H1 (cell line): ENCODE measurements at regions not wholly inside any gene's neighbourhood (a gene's known extent, or its start where the extent isn't known, plus 50 kb on each side); places are given as distances from the start of the nearest gene placed in this dataset.

Source experiments
- CBX8 ChIP-seq: fragments of 300-800, 300-1000 bp; sonication (generic); IDR thresholded peaks from 2 replicates; pipeline ENCODE4 v1.7.1; 2016; ENCODE audit warnings: low read depth, low read length, borderline replicate concordance
- CHD7 ChIP-seq: fragments of 300-600 bp; sonication (generic); IDR thresholded peaks from 2 replicates; pipeline ENCODE4 v1.7.1; 2012; ENCODE audit warnings: low read length, moderate library complexity, mild to moderate bottlenecking, inconsistent platforms; ENCODE audit not compliant: insufficient replicate concordance
- CTBP2 ChIP-seq: IDR thresholded peaks from 2 replicates; pipeline ENCODE4 v1.7.0; 2011; ENCODE audit warnings: borderline replicate concordance, mild to moderate bottlenecking, moderate library complexity, mixed read lengths, low read length; ENCODE audit not compliant: insufficient read depth, insufficient read length
- JUND ChIP-seq: IDR thresholded peaks from 2 replicates; pipeline ENCODE4 v1.6.1; 2011; ENCODE audit warnings: mild to moderate bottlenecking, improper control_type of control experiment, low read length
- RXRA ChIP-seq: IDR thresholded peaks from 2 replicates; pipeline ENCODE4 v1.6.1; 2011; ENCODE audit warnings: low read depth, mild to moderate bottlenecking, low read length, moderate library complexity; ENCODE audit not compliant: insufficient read depth
- SP4 ChIP-seq: IDR thresholded peaks from 2 replicates; pipeline ENCODE4 v1.6.1; 2012; ENCODE audit warnings: low read length, inconsistent platforms
- SRF ChIP-seq: IDR thresholded peaks from 2 replicates; pipeline ENCODE4 v1.6.1; 2011; ENCODE audit warnings: mild to moderate bottlenecking, low read depth, low read length, moderate library complexity
- TCF12 ChIP-seq: IDR thresholded peaks from 2 replicates; pipeline ENCODE4 v1.6.1; 2011; ENCODE audit warnings: low read depth, mild to moderate bottlenecking, low read length

- TF ChIP-seq CHD7 (no peak), SP4 (no peak), SRF (no peak), RXRA (no peak), TCF12 (peak; percentile 79; the same call in 1 of the 2 replicates), JUND (peak; percentile 78), CTBP2 (no peak), CBX8 (no peak)
These were observed 96.3 kb upstream of the MSX1 start (continued) for GRCh38 chr4:4762909-4763821.
